DND-41 (cell line): ENCODE measurements at regions not wholly inside any gene's neighbourhood (a gene's known extent, or its start where the extent isn't known, plus 50 kb on each side); places are given as distances from the start of the nearest gene placed in this dataset.

Source experiments
- ATAC-seq: fragments of 200-7000 bp; cut with Tn5 transposase; 3 replicates; pipeline ENCODE4 v1.9.1; 2021; ENCODE audit warnings: low read depth; ENCODE audit not compliant: insufficient read depth
- DNase-seq: peaks from one replicate; pipeline ENCODE4 v3.0.0-alpha.2; 2020
- H2AFZ ChIP-seq: 2 replicates; pipeline ENCODE4 v1.6.0; 2012; ENCODE audit warnings: low read depth, low read length
- H3K27ac ChIP-seq: 2 replicates; pipeline ENCODE4 v1.5.1; 2012; ENCODE audit warnings: low read length, inconsistent platforms
- H3K27me3 ChIP-seq: fragments of 200-600 bp; sonication (generic); 2 replicates; pipeline ENCODE4 v1.6.0; 2012; ENCODE audit warnings: low read length, mild to moderate bottlenecking, inconsistent platforms; ENCODE audit not compliant: insufficient read depth, poor library complexity
- H3K36me3 ChIP-seq: 2 replicates; pipeline ENCODE4 v1.5.1; 2012; ENCODE audit warnings: low read length, inconsistent platforms; ENCODE audit not compliant: insufficient read depth
- H3K4me1 ChIP-seq: 2 replicates; pipeline ENCODE4 v1.5.1; 2012; ENCODE audit warnings: mild to moderate bottlenecking, low read length; ENCODE audit not compliant: insufficient read depth
- H3K4me2 ChIP-seq: 2 replicates; pipeline ENCODE4 v1.6.0; 2012; ENCODE audit warnings: mild to moderate bottlenecking, moderate library complexity, low read length, inconsistent platforms; ENCODE audit not compliant: insufficient read depth
- H3K4me3 ChIP-seq, 2 experiments: fragments of 200-600 bp in 1 of 2; shearing (Covaris generic) in 1 of 2; 2 replicates each; pipeline ENCODE4 v1.5.1; 2012 to 2016; ENCODE audit warnings: inconsistent platforms in 2 of 2, low read length in 2 of 2, mild to moderate bottlenecking in 2 of 2, low read depth in 1 of 2, moderate library complexity in 1 of 2
- H3K79me2 ChIP-seq: 2 replicates; pipeline ENCODE4 v1.6.0; 2012; ENCODE audit warnings: low read length, inconsistent platforms; ENCODE audit not compliant: insufficient read depth
- H3K9ac ChIP-seq: 2 replicates; pipeline ENCODE4 v1.6.0; 2012; ENCODE audit warnings: low read depth, mild to moderate bottlenecking, inconsistent platforms, low read length, moderate library complexity
- H3K9me3 ChIP-seq: 2 replicates; pipeline ENCODE4 v1.5.1; 2012; ENCODE audit warnings: low read length, moderate library complexity, mild to moderate bottlenecking, inconsistent platforms; ENCODE audit not compliant: insufficient read depth, severe bottlenecking
- H4K20me1 ChIP-seq: 2 replicates; pipeline ENCODE4 v1.6.0; 2012; ENCODE audit warnings: low read length; ENCODE audit not compliant: insufficient read depth
- EZH2 ChIP-seq: IDR thresholded peaks from 3 replicates; pipeline ENCODE4 v1.6.1; 2012; ENCODE audit warnings: borderline replicate concordance, low read depth, mild to moderate bottlenecking, moderate library complexity, low read length, inconsistent platforms; ENCODE audit not compliant: severe bottlenecking
- TF ChIP-seq, protein P1 (sequence below): IDR thresholded peaks from 2 replicates; pipeline ENCODE4 v1.5.1; 2012; ENCODE audit warnings: borderline replicate concordance, low read length, moderate library complexity, mild to moderate bottlenecking; ENCODE audit not compliant: poor library complexity, severe bottlenecking; ENCODE audit errors: extremely low read depth

DNA sequence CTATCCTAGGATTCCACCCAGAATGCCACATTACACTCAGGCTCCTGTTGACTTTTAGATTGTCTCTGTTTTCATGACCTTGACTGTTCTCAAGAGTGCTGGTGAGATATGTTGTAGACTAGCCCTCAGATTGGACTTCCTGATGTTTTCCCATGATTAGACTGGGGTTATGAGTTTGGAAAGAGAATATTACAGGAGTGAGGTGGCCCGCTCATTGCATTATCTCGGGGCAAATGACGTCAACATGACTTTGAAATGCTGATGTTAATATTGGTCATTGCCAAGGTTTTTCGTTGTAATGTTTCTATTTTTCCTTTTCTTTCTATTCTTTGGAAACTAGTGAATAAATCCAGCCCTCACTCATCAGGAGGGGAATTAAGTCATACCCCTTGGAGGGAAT is 355.7 kb upstream of the MON1B start:
- TF ChIP-seq EZH2: no peak
- TF ChIP-seq, protein P1, sequence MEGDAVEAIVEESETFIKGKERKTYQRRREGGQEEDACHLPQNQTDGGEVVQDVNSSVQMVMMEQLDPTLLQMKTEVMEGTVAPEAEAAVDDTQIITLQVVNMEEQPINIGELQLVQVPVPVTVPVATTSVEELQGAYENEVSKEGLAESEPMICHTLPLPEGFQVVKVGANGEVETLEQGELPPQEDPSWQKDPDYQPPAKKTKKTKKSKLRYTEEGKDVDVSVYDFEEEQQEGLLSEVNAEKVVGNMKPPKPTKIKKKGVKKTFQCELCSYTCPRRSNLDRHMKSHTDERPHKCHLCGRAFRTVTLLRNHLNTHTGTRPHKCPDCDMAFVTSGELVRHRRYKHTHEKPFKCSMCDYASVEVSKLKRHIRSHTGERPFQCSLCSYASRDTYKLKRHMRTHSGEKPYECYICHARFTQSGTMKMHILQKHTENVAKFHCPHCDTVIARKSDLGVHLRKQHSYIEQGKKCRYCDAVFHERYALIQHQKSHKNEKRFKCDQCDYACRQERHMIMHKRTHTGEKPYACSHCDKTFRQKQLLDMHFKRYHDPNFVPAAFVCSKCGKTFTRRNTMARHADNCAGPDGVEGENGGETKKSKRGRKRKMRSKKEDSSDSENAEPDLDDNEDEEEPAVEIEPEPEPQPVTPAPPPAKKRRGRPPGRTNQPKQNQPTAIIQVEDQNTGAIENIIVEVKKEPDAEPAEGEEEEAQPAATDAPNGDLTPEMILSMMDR: no peak
- Histone ChIP-seq H3K36me3 (no peaks in the 10 kb centered on the region), H3K4me2 (no peak overlapping the region), H3K9ac (no peak overlapping the region), H3K9me3 (no peaks in the 10 kb centered on the region), H3K27me3 (no peaks in the 10 kb centered on the region), H2AFZ (no peak overlapping the region), H4K20me1 (no peaks in the 10 kb centered on the region), H3K4me3 (no peak overlapping the region), H3K4me1 (no peaks in the 10 kb centered on the region), H3K27ac (no peak overlapping the region), H3K79me2 (no peaks in the 10 kb centered on the region)
- DNase-seq (no peak), ATAC-seq (no peak)

DNA sequence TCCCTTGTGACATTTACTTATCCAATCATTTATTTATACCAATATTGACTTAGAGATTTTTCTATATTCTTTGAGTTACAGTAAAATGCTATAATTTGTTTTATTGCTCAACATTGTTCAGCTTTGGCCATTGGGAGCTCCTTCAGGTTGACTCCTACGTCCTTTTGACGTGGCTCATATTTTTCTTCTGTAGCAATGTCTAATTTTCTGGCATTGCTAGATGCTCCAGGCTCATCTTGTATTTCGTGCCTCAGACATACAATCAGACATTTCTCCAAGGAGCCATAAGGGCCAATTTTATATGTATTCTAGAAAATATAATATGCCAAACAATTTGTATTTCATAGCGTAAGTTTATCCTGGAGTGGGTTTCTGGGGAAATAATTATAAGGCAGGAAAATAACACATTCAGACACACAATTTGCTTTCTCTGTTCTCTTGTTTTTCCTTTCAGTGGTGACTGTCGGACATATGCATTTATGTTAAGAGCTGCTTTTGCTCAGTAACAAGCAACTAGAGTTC is 355.1 kb upstream of the MON1B start:
- Histone ChIP-seq H3K4me3 (no peak overlapping the region), H3K9ac (no peak overlapping the region), H3K79me2 (no peaks in the 10 kb centered on the region), H3K27me3 (no peaks in the 10 kb centered on the region), H3K4me1 (no peaks in the 10 kb centered on the region), H4K20me1 (no peaks in the 10 kb centered on the region), H3K4me2 (no peak overlapping the region), H2AFZ (no peak overlapping the region), H3K9me3 (no peaks in the 10 kb centered on the region), H3K36me3 (no peaks in the 10 kb centered on the region), H3K27ac (no peak overlapping the region)
- no peak for DNase-seq
- TF ChIP-seq, protein P1: no peak
- no peak for TF ChIP-seq EZH2
- ATAC-seq: no peak

DNA sequence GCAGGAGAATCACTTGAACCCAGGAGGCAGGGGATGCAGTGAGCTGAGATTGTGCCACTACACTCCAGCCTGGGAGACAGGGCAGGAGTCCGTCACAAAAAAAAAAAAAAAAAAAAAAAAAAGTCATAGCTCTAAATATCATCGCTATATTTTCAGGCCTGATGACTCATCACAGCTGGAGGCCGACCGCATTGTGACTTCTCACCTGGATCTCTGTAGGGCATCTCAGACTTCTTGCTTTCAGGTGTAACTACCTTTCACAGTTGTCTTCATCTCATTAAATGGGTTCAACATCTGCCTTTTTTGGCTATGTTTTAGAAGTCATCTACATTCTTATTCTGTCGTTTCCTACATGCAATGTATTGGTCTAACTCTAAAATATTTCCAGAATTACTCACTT is 353.1 kb upstream of the MON1B start:
- Histone ChIP-seq H3K9ac (no peak overlapping the region), H3K4me3 (no peak overlapping the region), H3K4me2 (no peak overlapping the region), H3K79me2 (no peaks in the 10 kb centered on the region), H3K4me1 (no peaks in the 10 kb centered on the region), H4K20me1 (no peaks in the 10 kb centered on the region), H3K27me3 (no peaks in the 10 kb centered on the region), H2AFZ (no peak overlapping the region), H3K27ac (no peak overlapping the region), H3K36me3 (no peaks in the 10 kb centered on the region), H3K9me3 (no peaks in the 10 kb centered on the region)
- ATAC-seq (no peak), DNase-seq (no peak)
- TF ChIP-seq, protein P1: no peak
- TF ChIP-seq EZH2: no peak

DNA sequence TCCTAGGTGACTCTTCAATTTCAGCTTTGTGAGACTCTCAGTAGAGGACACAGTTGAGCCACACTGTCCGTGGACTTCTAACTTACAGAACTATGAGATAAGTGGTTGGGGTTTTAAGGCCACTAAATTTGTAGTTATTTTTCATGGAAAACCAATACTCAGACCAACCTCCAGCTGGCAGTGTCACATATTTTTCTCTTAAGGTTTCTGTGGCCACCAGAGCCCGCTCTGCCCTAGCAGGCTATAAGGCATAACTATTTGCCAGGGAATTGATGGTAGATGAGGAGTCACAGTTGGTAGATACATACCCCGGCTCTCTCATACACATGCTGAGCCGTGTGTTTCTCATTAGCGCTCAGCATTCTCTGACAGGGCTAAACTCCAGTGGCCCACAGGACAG is 336.8 kb upstream of the MON1B start:
- DNase-seq: no peak
- no peaks in the 10 kb centered on the region for H3K27me3 ChIP-seq
- no peaks in the 10 kb centered on the region for H3K36me3 ChIP-seq
- no peak overlapping the region for H3K4me2 ChIP-seq
- no peaks in the 10 kb centered on the region for H3K9me3 ChIP-seq
- H4K20me1 ChIP-seq: no peaks in the 10 kb centered on the region
- H3K9ac ChIP-seq: no peak overlapping the region
- no peaks in the 10 kb centered on the region for H3K4me1 ChIP-seq
- no peak overlapping the region for H2AFZ ChIP-seq
- H3K27ac ChIP-seq: no peak overlapping the region
- H3K4me3 ChIP-seq: no peak overlapping the region
- no peaks in the 10 kb centered on the region for H3K79me2 ChIP-seq
- TF ChIP-seq, protein P1: no peak
- no peak for TF ChIP-seq EZH2
- no peak for ATAC-seq
